ENCODE measurements at regions not wholly inside any gene's neighbourhood (a gene's known extent, or its start where the extent isn't known, plus 50 kb on each side); places are given as distances from the start of the nearest gene placed in this dataset.

GRCh38 chr14:82565825-82566224 is 1032.2 kb upstream of the SEL1L start:
- H3K4me3 ChIP-seq (ENCODE audit: low read depth, low read length) = no peak overlapping the region
- ChIA-PET POLR2A (no interaction called here), CTCF (no interaction called here)
- H3K36me3 Mint-ChIP-seq (ENCODE audit: insufficient read depth, unreplicated experiment) = no peaks in the 10 kb centered on the region
- no peak overlapping the region for H3K4me3 Mint-ChIP-seq (ENCODE audit: unreplicated experiment)
- no peak for DNase-seq
- no TSS peak for BruUV-seq (replicated peaks)
- intact Hi-C loops (cut with micrococcal nuclease; ENCODE audit: unreplicated experiment) = no loop called here
- peaks cover 2% of the 10 kb centered on the region for H3K27me3 Mint-ChIP-seq (ENCODE audit: insufficient read depth, unreplicated experiment)
- no peak overlapping the region for H3K27ac Mint-ChIP-seq (ENCODE audit: unreplicated experiment)
- H3K36me3 ChIP-seq (ENCODE audit: control insufficient read depth, insufficient read depth, low read length) = no peaks in the 10 kb centered on the region
- H3K9me3 Mint-ChIP-seq (ENCODE audit: unreplicated experiment) = peaks cover 9% of the 10 kb centered on the region
- H3K4me1 Mint-ChIP-seq (ENCODE audit: low read depth, unreplicated experiment) = no peaks in the 10 kb centered on the region
- H3K4me1 ChIP-seq = no peaks in the 10 kb centered on the region
- no peak for TF ChIP-seq CTCF (IDR thresholded peaks at IDR 0.05; ENCODE audit: insufficient read depth in 1 of 2, low read depth in 1 of 2, low read length in 1 of 2, severe bottlenecking in 1 of 2, unreplicated experiment in 1 of 2)
- no peaks in the 10 kb centered on the region for H3K9me3 ChIP-seq
- H3K27me3 ChIP-seq (replicated peaks; ENCODE audit: control insufficient read depth, insufficient read depth, low read length) = no peaks in the 10 kb centered on the region

- H3K36me3 ChIP-seq (ENCODE audit: control insufficient read depth, insufficient read depth, low read length) = no peaks in the 10 kb centered on the region
- no TSS peak for BruUV-seq (replicated peaks)
- no peak overlapping the region for H3K4me3 Mint-ChIP-seq (ENCODE audit: unreplicated experiment)
- CTCF ChIA-PET = no interaction called here
- TF ChIP-seq CTCF (IDR thresholded peaks at IDR 0.05; ENCODE audit: insufficient read depth in 1 of 2, low read depth in 1 of 2, low read length in 1 of 2, severe bottlenecking in 1 of 2, unreplicated experiment in 1 of 2) = no peak
- POLR2A ChIA-PET = no interaction called here
- intact Hi-C loops (cut with micrococcal nuclease; ENCODE audit: unreplicated experiment) = no loop called here
- no peaks in the 10 kb centered on the region for H3K9me3 Mint-ChIP-seq (ENCODE audit: unreplicated experiment)
- no peaks in the 10 kb centered on the region for H3K9me3 ChIP-seq
- peaks cover 6% of the 10 kb centered on the region for H3K27me3 Mint-ChIP-seq (ENCODE audit: insufficient read depth, unreplicated experiment)
- H3K4me3 ChIP-seq (ENCODE audit: low read depth, low read length) = no peak overlapping the region
- H3K27me3 ChIP-seq (replicated peaks; ENCODE audit: control insufficient read depth, insufficient read depth, low read length) = no peaks in the 10 kb centered on the region
- no peaks in the 10 kb centered on the region for H3K36me3 Mint-ChIP-seq (ENCODE audit: insufficient read depth, unreplicated experiment)
- no peak overlapping the region for H3K27ac Mint-ChIP-seq (ENCODE audit: unreplicated experiment)
- H3K4me1 Mint-ChIP-seq (ENCODE audit: low read depth, unreplicated experiment) = no peaks in the 10 kb centered on the region
- DNase-seq = no peak
- no peaks in the 10 kb centered on the region for H3K4me1 ChIP-seq
These were observed 1053.6 kb upstream of the SEL1L start for GRCh38 chr14:82587226-82587625.

GRCh38 chr14:82595466-82595865 is 1061.8 kb upstream of the SEL1L start:
- no TSS peak for BruUV-seq (replicated peaks)
- Histone ChIP-seq H3K36me3 (ENCODE audit: control insufficient read depth, insufficient read depth, low read length) (no peaks in the 10 kb centered on the region), H3K9me3 (no peaks in the 10 kb centered on the region), H3K4me3 (ENCODE audit: low read depth, low read length) (no peak overlapping the region), H3K4me1 (no peaks in the 10 kb centered on the region), H3K27me3 (replicated peaks; ENCODE audit: control insufficient read depth, insufficient read depth, low read length) (no peaks in the 10 kb centered on the region)
- no peaks in the 10 kb centered on the region for H3K9me3 Mint-ChIP-seq (ENCODE audit: unreplicated experiment)
- TF ChIP-seq CTCF (IDR thresholded peaks at IDR 0.05; ENCODE audit: insufficient read depth in 1 of 2, low read depth in 1 of 2, low read length in 1 of 2, severe bottlenecking in 1 of 2, unreplicated experiment in 1 of 2) = no peak
- DNase-seq = no peak
- intact Hi-C loops (cut with micrococcal nuclease; ENCODE audit: unreplicated experiment) = no loop called here
- ChIA-PET POLR2A (no interaction called here), CTCF (no interaction called here)
- no peaks in the 10 kb centered on the region for H3K4me1 Mint-ChIP-seq (ENCODE audit: low read depth, unreplicated experiment)
- no peak overlapping the region for H3K4me3 Mint-ChIP-seq (ENCODE audit: unreplicated experiment)
- H3K27ac Mint-ChIP-seq (ENCODE audit: unreplicated experiment) = no peak overlapping the region
- no peaks in the 10 kb centered on the region for H3K36me3 Mint-ChIP-seq (ENCODE audit: insufficient read depth, unreplicated experiment)
- peaks cover 11% of the 10 kb centered on the region for H3K27me3 Mint-ChIP-seq (ENCODE audit: insufficient read depth, unreplicated experiment)

Data from Caco-2 (cell line).